Neural cell (in vitro differentiated cells): ENCODE measurements at regions not wholly inside any gene's neighbourhood (a gene's known extent, or its start where the extent isn't known, plus 50 kb on each side); places are given as distances from the start of the nearest gene placed in this dataset.

Experiments
- H2AFZ ChIP-seq: fragments of 200-600, 300-800 bp; sonication (generic), shearing (Covaris generic); 2 replicates; pipeline ENCODE4 v1.6.0; 2014; ENCODE audit warnings: low read depth, mild to moderate bottlenecking, antibody characterized with exemption, low read length, moderate library complexity
- H3F3A ChIP-seq: fragments of 200-600 bp; shearing (Covaris generic); 2 replicates; pipeline ENCODE4 v1.6.1; 2016; ENCODE audit warnings: mild to moderate bottlenecking, moderate library complexity, mixed read lengths, antibody characterized with exemption, low read length; ENCODE audit not compliant: insufficient read depth, poor library complexity, severe bottlenecking
- H3K27ac ChIP-seq: fragments of 200-600, 300-800 bp; sonication (generic), shearing (Covaris generic); 2 replicates; pipeline ENCODE4 v1.5.1; 2014; ENCODE audit warnings: mild to moderate bottlenecking, low read length, moderate library complexity
- H3K27me3 ChIP-seq: fragments of 300-800, 200-600 bp; sonication (generic), shearing (Covaris generic); 2 replicates; pipeline ENCODE4 v1.6.0; 2014; ENCODE audit warnings: mild to moderate bottlenecking, low read depth, low read length, moderate library complexity; ENCODE audit not compliant: insufficient read depth
- H3K36me3 ChIP-seq: fragments of 300-800, 200-600 bp; sonication (generic), shearing (Covaris generic); 2 replicates; pipeline ENCODE4 v1.5.1; 2014; ENCODE audit warnings: mild to moderate bottlenecking, antibody characterized with exemption, low read length, moderate library complexity; ENCODE audit not compliant: insufficient read depth
- H3K4me2 ChIP-seq: fragments of 300-800, 200-600 bp; sonication (generic), shearing (Covaris generic); 2 replicates; pipeline ENCODE4 v1.6.0; 2014; ENCODE audit warnings: mild to moderate bottlenecking, low read length
- H3K4me3 ChIP-seq: fragments of 300-800, 200-600 bp; sonication (generic), shearing (Covaris generic); 2 replicates; pipeline ENCODE4 v1.5.1; 2014; ENCODE audit warnings: mild to moderate bottlenecking, low read length, moderate library complexity
- H3K79me2 ChIP-seq: fragments of 200-600 bp; shearing (Covaris generic); replicated peaks from 2 replicates; pipeline ENCODE4 v1.6.0; 2014; ENCODE audit warnings: mild to moderate bottlenecking, low read length, moderate library complexity; ENCODE audit not compliant: insufficient read depth
- H3K9ac ChIP-seq: fragments of 300-800, 200-600 bp; sonication (generic), shearing (Covaris generic); 2 replicates; pipeline ENCODE4 v1.6.1; 2016; ENCODE audit warnings: mild to moderate bottlenecking, low read length, mixed read lengths
- H3K9me2 ChIP-seq: fragments of 200-600 bp; shearing (Covaris generic); 2 replicates; pipeline ENCODE4 v1.6.1; 2016; ENCODE audit warnings: mild to moderate bottlenecking, low read length, mixed read lengths; ENCODE audit not compliant: insufficient read depth
- H3K9me3 ChIP-seq: fragments of 200-600, 300-800 bp; sonication (generic), shearing (Covaris generic); 2 replicates; pipeline ENCODE4 v1.6.1; 2016; ENCODE audit warnings: mild to moderate bottlenecking, mixed run types, low read length, moderate library complexity, mixed read lengths
- H4K20me1 ChIP-seq: fragments of 200-600 bp; shearing (Covaris generic); 2 replicates; pipeline ENCODE4 v1.6.1; 2016; ENCODE audit warnings: mild to moderate bottlenecking, mixed run types; ENCODE audit not compliant: insufficient read depth
- EP300 ChIP-seq: fragments of 450-650 bp; conservative IDR thresholded peaks from 2 replicates; pipeline ENCODE4 v1.6.1; 2014; ENCODE audit warnings: antibody characterized with exemption, mild to moderate bottlenecking, moderate library complexity; ENCODE audit not compliant: poor library complexity, severe bottlenecking
- EZH2 ChIP-seq: fragments of 200-600, 300-800 bp; shearing (Covaris generic), sonication (generic); IDR thresholded peaks from 2 replicates; pipeline ENCODE4 v1.6.1; 2014; ENCODE audit warnings: antibody characterized with exemption, low read length, borderline replicate concordance, mild to moderate bottlenecking; ENCODE audit not compliant: insufficient read depth, poor library complexity, severe bottlenecking
- MXI1 ChIP-seq: fragments of 450-650 bp; conservative IDR thresholded peaks from 2 replicates; pipeline ENCODE4 v1.6.1; 2014; ENCODE audit warnings: antibody characterized with exemption, mild to moderate bottlenecking; ENCODE audit not compliant: poor library complexity, severe bottlenecking
- POLR2AphosphoS5 ChIP-seq: IDR thresholded peaks from 2 replicates; pipeline ENCODE4 v1.6.1; 2012
- RAD21 ChIP-seq: fragments of 450-650 bp; conservative IDR thresholded peaks from 2 replicates; pipeline ENCODE4 v1.6.1; 2014; ENCODE audit warnings: antibody characterized with exemption, mild to moderate bottlenecking, moderate library complexity
- SMC3 ChIP-seq: fragments of 450-650 bp; conservative IDR thresholded peaks from 2 replicates; pipeline ENCODE4 v1.6.1; 2014; ENCODE audit warnings: antibody characterized with exemption, mild to moderate bottlenecking, moderate library complexity; ENCODE audit not compliant: poor library complexity
- TAF1 ChIP-seq: IDR thresholded peaks from 2 replicates; pipeline ENCODE4 v1.6.1; 2012; ENCODE audit warnings: low read depth
- TF ChIP-seq, protein P1 (sequence below): IDR thresholded peaks from 2 replicates; pipeline ENCODE4 v1.6.1; 2012; ENCODE audit warnings: borderline replicate concordance
- TF ChIP-seq, protein P2 (sequence below): fragments of 450-650 bp; IDR thresholded peaks from 2 replicates; pipeline ENCODE4 v1.5.1; 2014; ENCODE audit warnings: antibody characterized with exemption, mild to moderate bottlenecking, moderate library complexity; ENCODE audit not compliant: poor library complexity, severe bottlenecking

DNA sequence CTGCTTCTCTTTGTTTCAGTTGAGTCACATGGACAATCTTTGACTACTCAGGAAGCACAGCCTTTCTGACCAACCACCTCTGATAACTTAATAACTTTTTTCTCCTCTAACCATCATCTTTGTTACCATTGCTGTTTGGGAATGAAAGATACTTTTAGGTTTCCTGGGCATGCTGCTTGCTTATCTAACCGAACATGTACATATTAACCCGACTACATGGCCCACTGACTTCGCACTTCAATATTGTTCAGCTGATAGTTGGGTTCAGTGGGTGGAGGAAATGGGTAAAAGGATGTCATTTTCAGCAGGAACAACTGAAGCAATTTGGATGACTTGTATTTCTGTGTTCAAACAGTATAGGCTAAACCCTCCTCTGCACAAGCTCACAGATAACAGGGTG is 214.3 kb downstream of the SQOR start:
- H3F3A ChIP-seq, result no peaks in the 10 kb centered on the region
- no peak overlapping the region for H3K9ac ChIP-seq
- no peaks in the 10 kb centered on the region for H3K9me3 ChIP-seq
- no peaks in the 10 kb centered on the region for H3K27me3 ChIP-seq
- H2AFZ ChIP-seq, result no peak overlapping the region
- H3K4me3 ChIP-seq, result no peak overlapping the region
- no peaks in the 10 kb centered on the region for H4K20me1 ChIP-seq
- no peak overlapping the region for H3K4me2 ChIP-seq
- TF ChIP-seq MXI1 (no peak), EZH2 (no peak), POLR2AphosphoS5 (no peak), TAF1 (no peak), EP300 (no peak), SMC3 (no peak), RAD21 (no peak)
- TF ChIP-seq, protein P1, sequence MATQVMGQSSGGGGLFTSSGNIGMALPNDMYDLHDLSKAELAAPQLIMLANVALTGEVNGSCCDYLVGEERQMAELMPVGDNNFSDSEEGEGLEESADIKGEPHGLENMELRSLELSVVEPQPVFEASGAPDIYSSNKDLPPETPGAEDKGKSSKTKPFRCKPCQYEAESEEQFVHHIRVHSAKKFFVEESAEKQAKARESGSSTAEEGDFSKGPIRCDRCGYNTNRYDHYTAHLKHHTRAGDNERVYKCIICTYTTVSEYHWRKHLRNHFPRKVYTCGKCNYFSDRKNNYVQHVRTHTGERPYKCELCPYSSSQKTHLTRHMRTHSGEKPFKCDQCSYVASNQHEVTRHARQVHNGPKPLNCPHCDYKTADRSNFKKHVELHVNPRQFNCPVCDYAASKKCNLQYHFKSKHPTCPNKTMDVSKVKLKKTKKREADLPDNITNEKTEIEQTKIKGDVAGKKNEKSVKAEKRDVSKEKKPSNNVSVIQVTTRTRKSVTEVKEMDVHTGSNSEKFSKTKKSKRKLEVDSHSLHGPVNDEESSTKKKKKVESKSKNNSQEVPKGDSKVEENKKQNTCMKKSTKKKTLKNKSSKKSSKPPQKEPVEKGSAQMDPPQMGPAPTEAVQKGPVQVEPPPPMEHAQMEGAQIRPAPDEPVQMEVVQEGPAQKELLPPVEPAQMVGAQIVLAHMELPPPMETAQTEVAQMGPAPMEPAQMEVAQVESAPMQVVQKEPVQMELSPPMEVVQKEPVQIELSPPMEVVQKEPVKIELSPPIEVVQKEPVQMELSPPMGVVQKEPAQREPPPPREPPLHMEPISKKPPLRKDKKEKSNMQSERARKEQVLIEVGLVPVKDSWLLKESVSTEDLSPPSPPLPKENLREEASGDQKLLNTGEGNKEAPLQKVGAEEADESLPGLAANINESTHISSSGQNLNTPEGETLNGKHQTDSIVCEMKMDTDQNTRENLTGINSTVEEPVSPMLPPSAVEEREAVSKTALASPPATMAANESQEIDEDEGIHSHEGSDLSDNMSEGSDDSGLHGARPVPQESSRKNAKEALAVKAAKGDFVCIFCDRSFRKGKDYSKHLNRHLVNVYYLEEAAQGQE, result no peak
- TF ChIP-seq, protein P2, sequence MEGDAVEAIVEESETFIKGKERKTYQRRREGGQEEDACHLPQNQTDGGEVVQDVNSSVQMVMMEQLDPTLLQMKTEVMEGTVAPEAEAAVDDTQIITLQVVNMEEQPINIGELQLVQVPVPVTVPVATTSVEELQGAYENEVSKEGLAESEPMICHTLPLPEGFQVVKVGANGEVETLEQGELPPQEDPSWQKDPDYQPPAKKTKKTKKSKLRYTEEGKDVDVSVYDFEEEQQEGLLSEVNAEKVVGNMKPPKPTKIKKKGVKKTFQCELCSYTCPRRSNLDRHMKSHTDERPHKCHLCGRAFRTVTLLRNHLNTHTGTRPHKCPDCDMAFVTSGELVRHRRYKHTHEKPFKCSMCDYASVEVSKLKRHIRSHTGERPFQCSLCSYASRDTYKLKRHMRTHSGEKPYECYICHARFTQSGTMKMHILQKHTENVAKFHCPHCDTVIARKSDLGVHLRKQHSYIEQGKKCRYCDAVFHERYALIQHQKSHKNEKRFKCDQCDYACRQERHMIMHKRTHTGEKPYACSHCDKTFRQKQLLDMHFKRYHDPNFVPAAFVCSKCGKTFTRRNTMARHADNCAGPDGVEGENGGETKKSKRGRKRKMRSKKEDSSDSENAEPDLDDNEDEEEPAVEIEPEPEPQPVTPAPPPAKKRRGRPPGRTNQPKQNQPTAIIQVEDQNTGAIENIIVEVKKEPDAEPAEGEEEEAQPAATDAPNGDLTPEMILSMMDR, result no peak
- H3K79me2 ChIP-seq, result no peaks in the 10 kb centered on the region
- no peak overlapping the region for H3K27ac ChIP-seq
- no peaks in the 10 kb centered on the region for H3K9me2 ChIP-seq
- no peaks in the 10 kb centered on the region for H3K36me3 ChIP-seq

DNA sequence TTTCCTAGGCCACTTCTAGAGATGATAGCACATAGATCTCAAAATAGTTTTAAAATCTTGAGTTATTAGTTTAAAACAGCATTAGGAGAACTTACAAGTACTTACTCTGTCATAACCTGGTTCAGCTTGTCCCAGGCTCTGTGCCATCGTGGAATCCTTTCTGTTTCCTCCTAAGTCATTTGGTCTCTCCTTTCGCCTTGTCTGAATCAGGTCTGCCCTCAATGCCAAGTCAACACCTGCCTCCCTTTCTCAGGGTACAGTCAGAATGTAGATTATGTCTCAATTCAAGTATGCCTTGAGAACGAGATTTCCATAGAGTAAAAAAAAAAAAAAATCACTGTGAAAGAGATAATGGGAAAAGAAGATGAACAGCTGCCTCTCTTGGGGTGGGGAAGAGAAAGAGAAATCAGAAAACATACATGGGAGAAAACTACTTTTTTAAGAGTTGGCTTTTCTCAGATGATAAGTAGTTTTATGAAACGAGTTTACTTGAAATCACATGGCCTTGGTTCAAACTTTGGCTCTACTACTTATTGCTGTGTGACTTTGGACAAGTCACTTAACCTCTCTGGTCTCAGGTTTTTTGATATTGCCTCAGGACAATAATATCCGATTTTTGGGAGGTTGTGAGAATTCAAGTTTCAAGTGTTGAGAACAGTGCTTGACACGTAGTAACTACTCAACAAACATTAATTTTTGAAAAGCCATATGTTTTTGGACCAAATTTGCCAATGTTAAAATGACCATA is 219.8 kb downstream of the SQOR start:
- Histone ChIP-seq H3K4me3 (no peak overlapping the region), H3K27ac (no peak overlapping the region), H4K20me1 (no peaks in the 10 kb centered on the region), H3K9ac (no peak overlapping the region), H3K36me3 (no peaks in the 10 kb centered on the region), H2AFZ (no peak overlapping the region), H3K9me3 (no peaks in the 10 kb centered on the region), H3K79me2 (no peaks in the 10 kb centered on the region), H3F3A (no peaks in the 10 kb centered on the region), H3K27me3 (no peaks in the 10 kb centered on the region), H3K9me2 (no peaks in the 10 kb centered on the region), H3K4me2 (no peak overlapping the region)
- TF ChIP-seq, protein P1, result no peak
- TF ChIP-seq SMC3 (no peak), RAD21 (no peak), TAF1 (no peak), POLR2AphosphoS5 (no peak), MXI1 (no peak), EZH2 (no peak), EP300 (no peak)
- TF ChIP-seq, protein P2, result no peak
